ENCODE measurements at regions not wholly inside any gene's neighbourhood (a gene's known extent, or its start where the extent isn't known, plus 50 kb on each side); places are given as distances from the start of the nearest gene placed in this dataset.

DNA sequence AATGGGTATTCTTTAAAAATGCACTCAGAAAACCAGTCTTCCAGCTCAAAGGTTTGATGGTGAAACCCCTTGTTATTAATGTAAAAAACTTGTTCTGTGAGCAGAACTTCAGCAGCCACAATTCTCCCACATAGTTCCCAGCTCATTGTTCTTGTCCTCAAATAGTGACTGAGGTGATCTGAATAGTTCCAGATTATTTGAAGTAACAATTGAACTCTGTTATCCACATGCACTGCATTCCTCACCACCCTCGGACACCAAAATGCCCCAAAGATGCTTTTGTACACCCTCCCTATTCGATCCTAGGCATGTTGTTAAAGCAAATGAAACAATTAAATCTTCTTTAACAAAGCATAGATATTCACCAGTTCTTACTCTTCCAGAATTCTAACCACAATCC lies 2186.8 kb upstream of the CELF4 start:
- TF ChIP-seq, protein P1, sequence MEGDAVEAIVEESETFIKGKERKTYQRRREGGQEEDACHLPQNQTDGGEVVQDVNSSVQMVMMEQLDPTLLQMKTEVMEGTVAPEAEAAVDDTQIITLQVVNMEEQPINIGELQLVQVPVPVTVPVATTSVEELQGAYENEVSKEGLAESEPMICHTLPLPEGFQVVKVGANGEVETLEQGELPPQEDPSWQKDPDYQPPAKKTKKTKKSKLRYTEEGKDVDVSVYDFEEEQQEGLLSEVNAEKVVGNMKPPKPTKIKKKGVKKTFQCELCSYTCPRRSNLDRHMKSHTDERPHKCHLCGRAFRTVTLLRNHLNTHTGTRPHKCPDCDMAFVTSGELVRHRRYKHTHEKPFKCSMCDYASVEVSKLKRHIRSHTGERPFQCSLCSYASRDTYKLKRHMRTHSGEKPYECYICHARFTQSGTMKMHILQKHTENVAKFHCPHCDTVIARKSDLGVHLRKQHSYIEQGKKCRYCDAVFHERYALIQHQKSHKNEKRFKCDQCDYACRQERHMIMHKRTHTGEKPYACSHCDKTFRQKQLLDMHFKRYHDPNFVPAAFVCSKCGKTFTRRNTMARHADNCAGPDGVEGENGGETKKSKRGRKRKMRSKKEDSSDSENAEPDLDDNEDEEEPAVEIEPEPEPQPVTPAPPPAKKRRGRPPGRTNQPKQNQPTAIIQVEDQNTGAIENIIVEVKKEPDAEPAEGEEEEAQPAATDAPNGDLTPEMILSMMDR (IDR thresholded peaks at IDR 0.05; ENCODE audit: low read depth, low read length) = no peak
- TF ChIP-seq POLR2A (IDR thresholded peaks at IDR 0.05; ENCODE audit: extremely low read depth, insufficient read length) (no peak), MAX (IDR thresholded peaks at IDR 0.05; ENCODE audit: low read depth, low read length) (no peak)
